Gastrocnemius medialis (tissue), 4 donors: ENCODE measurements at regions not wholly inside any gene's neighbourhood (a gene's known extent, or its start where the extent isn't known, plus 50 kb on each side); places are given as distances from the start of the nearest gene placed in this dataset.
"Not testable (repeated sequence)": the region's sequence is repeated elsewhere in the genome, so short reads cannot be mapped to it uniquely, and the experiment has no call there.

Experiments
- CTCF ChIP-seq, 5 experiments: fragments of 450-650 bp in 3 of 5; fragments of 200-600 bp in 2 of 5; sonication (generic) in 2 of 5; IDR thresholded peaks in 4 of 5; conservative IDR thresholded peaks in 1 of 5; 1 replicate in 4 of 5; 2 replicates in 1 of 5; pipeline ENCODE4 v1.5.1; 2016 to 2019; ENCODE audit warnings: antibody characterized with exemption in 5 of 5, mild to moderate bottlenecking in 3 of 5, moderate library complexity in 3 of 5
- POLR2A ChIP-seq, 2 donors: fragments of 450-650 bp; IDR thresholded peaks; one replicate each; pipeline ENCODE4 v1.6.1; 2017; ENCODE audit warnings: antibody characterized with exemption in 2 of 2, mild to moderate bottlenecking in 2 of 2, moderate library complexity in 2 of 2

GRCh38 chr1:182247813-182248212 lies 143.8 kb downstream of the GLUL start:
- TF ChIP-seq POLR2A (IDR thresholded peaks at IDR 0.05); CTCF (IDR thresholded peaks at IDR 0.05 in 4 of 5, conservative IDR thresholded peaks at IDR 0.05 in 1 of 5): not testable (repeated sequence)
